ENCODE measurements at regions not wholly inside any gene's neighbourhood (a gene's known extent, or its start where the extent isn't known, plus 50 kb on each side); places are given as distances from the start of the nearest gene placed in this dataset.

GRCh38 chr12:22979854-22980469 lies 355.0 kb downstream of the ETNK1 start:
- TF ChIP-seq, protein P1, sequence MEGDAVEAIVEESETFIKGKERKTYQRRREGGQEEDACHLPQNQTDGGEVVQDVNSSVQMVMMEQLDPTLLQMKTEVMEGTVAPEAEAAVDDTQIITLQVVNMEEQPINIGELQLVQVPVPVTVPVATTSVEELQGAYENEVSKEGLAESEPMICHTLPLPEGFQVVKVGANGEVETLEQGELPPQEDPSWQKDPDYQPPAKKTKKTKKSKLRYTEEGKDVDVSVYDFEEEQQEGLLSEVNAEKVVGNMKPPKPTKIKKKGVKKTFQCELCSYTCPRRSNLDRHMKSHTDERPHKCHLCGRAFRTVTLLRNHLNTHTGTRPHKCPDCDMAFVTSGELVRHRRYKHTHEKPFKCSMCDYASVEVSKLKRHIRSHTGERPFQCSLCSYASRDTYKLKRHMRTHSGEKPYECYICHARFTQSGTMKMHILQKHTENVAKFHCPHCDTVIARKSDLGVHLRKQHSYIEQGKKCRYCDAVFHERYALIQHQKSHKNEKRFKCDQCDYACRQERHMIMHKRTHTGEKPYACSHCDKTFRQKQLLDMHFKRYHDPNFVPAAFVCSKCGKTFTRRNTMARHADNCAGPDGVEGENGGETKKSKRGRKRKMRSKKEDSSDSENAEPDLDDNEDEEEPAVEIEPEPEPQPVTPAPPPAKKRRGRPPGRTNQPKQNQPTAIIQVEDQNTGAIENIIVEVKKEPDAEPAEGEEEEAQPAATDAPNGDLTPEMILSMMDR (conservative IDR thresholded peaks at IDR 0.05; ENCODE audit: low read length) = no peak
- no peak for TF ChIP-seq EZH2phosphoT487 (IDR thresholded peaks at IDR 0.05; ENCODE audit: borderline replicate concordance, low read depth, low read length)
